Tibial nerve (tissue), 3 donors: ENCODE measurements at regions not wholly inside any gene's neighbourhood (a gene's known extent, or its start where the extent isn't known, plus 50 kb on each side); places are given as distances from the start of the nearest gene placed in this dataset.
A peak's percentile ranks its signal among the peaks of the same experiment; 100 is the strongest.

Source experiments
- POLR2A ChIP-seq, 2 donors: fragments of 450-650 bp; IDR thresholded peaks; one replicate each; pipeline ENCODE4 v1.6.1; 2017; ENCODE audit warnings: antibody characterized with exemption in 2 of 2, mild to moderate bottlenecking in 2 of 2, moderate library complexity in 2 of 2
- TF ChIP-seq, protein P1 (sequence below), 5 experiments: fragments of 200-600 bp in 3 of 5; fragments of 450-650 bp in 2 of 5; sonication (generic) in 3 of 5; IDR thresholded peaks; one replicate each; pipeline ENCODE4 v1.5.1; 2016 to 2019; ENCODE audit warnings: antibody characterized with exemption in 5 of 5, mild to moderate bottlenecking in 3 of 5, moderate library complexity in 2 of 5

DNA sequence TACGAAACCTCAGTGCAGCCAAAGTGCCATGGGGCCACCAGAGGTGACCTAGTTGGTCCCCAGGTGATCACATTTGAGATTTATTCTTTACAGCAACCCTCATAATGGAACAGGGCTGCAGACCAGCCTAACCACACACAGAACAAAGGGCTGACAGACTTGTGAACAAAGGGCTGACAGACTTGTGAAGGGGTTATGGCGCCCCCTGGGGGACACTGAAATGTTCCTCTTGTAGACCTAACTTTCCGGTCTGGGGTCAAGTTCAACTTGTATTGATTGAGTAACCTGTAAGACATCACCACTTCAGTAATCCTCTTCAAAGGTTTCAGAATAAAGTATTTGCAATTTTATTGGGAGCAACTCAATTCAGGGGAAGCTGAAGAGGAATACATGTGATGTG, 175.9 kb upstream of the RPS6KA3 start:
- TF ChIP-seq POLR2A (IDR thresholded peaks at IDR 0.05) = no peak
- TF ChIP-seq, protein P1, sequence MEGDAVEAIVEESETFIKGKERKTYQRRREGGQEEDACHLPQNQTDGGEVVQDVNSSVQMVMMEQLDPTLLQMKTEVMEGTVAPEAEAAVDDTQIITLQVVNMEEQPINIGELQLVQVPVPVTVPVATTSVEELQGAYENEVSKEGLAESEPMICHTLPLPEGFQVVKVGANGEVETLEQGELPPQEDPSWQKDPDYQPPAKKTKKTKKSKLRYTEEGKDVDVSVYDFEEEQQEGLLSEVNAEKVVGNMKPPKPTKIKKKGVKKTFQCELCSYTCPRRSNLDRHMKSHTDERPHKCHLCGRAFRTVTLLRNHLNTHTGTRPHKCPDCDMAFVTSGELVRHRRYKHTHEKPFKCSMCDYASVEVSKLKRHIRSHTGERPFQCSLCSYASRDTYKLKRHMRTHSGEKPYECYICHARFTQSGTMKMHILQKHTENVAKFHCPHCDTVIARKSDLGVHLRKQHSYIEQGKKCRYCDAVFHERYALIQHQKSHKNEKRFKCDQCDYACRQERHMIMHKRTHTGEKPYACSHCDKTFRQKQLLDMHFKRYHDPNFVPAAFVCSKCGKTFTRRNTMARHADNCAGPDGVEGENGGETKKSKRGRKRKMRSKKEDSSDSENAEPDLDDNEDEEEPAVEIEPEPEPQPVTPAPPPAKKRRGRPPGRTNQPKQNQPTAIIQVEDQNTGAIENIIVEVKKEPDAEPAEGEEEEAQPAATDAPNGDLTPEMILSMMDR (IDR thresholded peaks at IDR 0.05) = peak in 3 of 5 experiments; percentile 41 to 53 (median 47)
